Body of pancreas (tissue), 4 donors: ENCODE measurements at regions not wholly inside any gene's neighbourhood (a gene's known extent, or its start where the extent isn't known, plus 50 kb on each side); places are given as distances from the start of the nearest gene placed in this dataset.

Experiments
- POLR2A ChIP-seq, 3 donors: fragments of 450-650 bp; IDR thresholded peaks; one replicate each; pipeline ENCODE4 v1.6.1; 2016; ENCODE audit warnings: antibody characterized with exemption in 3 of 3, mild to moderate bottlenecking in 2 of 3
- TF ChIP-seq, protein P1 (sequence below), 7 experiments: fragments of 450-650 bp in 4 of 7; fragments of 200-600 bp in 3 of 7; sonication (generic) in 3 of 7; IDR thresholded peaks; one replicate each; pipeline ENCODE4 v1.5.1; 2016 to 2019; ENCODE audit warnings: antibody characterized with exemption in 7 of 7

DNA sequence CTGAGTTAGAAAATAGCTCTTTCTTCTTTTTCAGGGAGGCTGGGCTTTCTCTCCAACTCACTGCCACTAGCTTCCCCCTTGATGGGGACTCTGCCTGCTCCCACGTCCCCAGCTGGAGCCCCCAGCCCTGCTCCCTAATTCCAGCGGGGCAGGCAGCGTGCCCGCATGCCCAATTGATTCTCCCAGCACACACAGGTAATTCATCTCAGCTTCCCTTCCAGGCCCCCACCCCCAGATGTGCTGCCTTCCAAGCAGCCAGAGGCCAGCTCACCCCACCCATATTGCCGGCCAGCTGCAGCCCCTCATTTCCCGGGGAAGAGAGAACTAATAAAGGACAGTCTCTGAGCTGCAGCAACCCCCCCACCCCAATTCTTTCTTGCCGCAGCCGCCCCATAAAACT, 69.8 kb downstream of the EFNB1 start:
- TF ChIP-seq, protein P1, sequence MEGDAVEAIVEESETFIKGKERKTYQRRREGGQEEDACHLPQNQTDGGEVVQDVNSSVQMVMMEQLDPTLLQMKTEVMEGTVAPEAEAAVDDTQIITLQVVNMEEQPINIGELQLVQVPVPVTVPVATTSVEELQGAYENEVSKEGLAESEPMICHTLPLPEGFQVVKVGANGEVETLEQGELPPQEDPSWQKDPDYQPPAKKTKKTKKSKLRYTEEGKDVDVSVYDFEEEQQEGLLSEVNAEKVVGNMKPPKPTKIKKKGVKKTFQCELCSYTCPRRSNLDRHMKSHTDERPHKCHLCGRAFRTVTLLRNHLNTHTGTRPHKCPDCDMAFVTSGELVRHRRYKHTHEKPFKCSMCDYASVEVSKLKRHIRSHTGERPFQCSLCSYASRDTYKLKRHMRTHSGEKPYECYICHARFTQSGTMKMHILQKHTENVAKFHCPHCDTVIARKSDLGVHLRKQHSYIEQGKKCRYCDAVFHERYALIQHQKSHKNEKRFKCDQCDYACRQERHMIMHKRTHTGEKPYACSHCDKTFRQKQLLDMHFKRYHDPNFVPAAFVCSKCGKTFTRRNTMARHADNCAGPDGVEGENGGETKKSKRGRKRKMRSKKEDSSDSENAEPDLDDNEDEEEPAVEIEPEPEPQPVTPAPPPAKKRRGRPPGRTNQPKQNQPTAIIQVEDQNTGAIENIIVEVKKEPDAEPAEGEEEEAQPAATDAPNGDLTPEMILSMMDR (IDR thresholded peaks at IDR 0.05): no peak
- no peak for TF ChIP-seq POLR2A (IDR thresholded peaks at IDR 0.05)
